ENCODE measurements at regions not wholly inside any gene's neighbourhood (a gene's known extent, or its start where the extent isn't known, plus 50 kb on each side); places are given as distances from the start of the nearest gene placed in this dataset.

DNA sequence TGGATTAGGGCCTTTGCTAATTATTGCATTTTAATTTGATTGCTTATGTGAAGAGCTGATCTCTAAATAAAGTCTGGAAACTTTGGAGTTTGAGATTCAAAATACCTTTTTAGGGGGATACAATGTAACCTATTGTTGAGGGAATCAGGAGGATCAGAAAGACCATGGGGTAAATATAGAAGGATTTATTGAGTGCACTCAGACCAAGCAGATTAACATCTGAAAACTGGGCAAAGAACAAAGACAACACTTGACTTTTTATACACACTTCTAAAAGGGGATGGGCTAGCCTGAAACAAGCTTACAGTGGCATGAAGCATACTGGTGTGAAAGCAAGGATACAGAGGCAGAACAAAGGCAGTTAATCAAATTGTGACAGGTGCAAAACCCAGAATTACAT lies 174.3 kb downstream of the MRPS30 start:
- TF ChIP-seq, protein P1, sequence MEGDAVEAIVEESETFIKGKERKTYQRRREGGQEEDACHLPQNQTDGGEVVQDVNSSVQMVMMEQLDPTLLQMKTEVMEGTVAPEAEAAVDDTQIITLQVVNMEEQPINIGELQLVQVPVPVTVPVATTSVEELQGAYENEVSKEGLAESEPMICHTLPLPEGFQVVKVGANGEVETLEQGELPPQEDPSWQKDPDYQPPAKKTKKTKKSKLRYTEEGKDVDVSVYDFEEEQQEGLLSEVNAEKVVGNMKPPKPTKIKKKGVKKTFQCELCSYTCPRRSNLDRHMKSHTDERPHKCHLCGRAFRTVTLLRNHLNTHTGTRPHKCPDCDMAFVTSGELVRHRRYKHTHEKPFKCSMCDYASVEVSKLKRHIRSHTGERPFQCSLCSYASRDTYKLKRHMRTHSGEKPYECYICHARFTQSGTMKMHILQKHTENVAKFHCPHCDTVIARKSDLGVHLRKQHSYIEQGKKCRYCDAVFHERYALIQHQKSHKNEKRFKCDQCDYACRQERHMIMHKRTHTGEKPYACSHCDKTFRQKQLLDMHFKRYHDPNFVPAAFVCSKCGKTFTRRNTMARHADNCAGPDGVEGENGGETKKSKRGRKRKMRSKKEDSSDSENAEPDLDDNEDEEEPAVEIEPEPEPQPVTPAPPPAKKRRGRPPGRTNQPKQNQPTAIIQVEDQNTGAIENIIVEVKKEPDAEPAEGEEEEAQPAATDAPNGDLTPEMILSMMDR (IDR thresholded peaks at IDR 0.05): no peak
- TF ChIP-seq ZFX (IDR thresholded peaks at IDR 0.05; ENCODE audit: borderline replicate concordance): no peak

All from 22Rv1 (cell line).